SU-DHL-6 (cell line): ENCODE measurements at regions not wholly inside any gene's neighbourhood (a gene's known extent, or its start where the extent isn't known, plus 50 kb on each side); places are given as distances from the start of the nearest gene placed in this dataset.

ENCODE experiments used
- H2AFZ ChIP-seq: fragments of 200-600 bp; sonication (generic); 2 replicates; pipeline ENCODE4 v1.6.1; 2014; ENCODE audit warnings: low read depth, mild to moderate bottlenecking, moderate library complexity, mixed read lengths, antibody characterized with exemption, low read length; ENCODE audit not compliant: severe bottlenecking
- H3F3A ChIP-seq: fragments of 200-600 bp; shearing (Covaris generic); 2 replicates; pipeline ENCODE4 v1.6.0; 2016; ENCODE audit warnings: antibody characterized with exemption, mild to moderate bottlenecking; ENCODE audit not compliant: insufficient read depth
- H3K27ac ChIP-seq: fragments of 200-600 bp; sonication (generic); 2 replicates; pipeline ENCODE4 v1.5.1; 2016; ENCODE audit warnings: low read depth, mild to moderate bottlenecking, low read length, moderate library complexity, mixed read lengths
- H3K27me3 ChIP-seq: fragments of 200-600 bp; sonication (generic), shearing (Covaris generic); 2 replicates; pipeline ENCODE4 v1.6.0; 2014; ENCODE audit warnings: mild to moderate bottlenecking, low read length
- H3K36me3 ChIP-seq: fragments of 200-600 bp; sonication (generic); 2 replicates; pipeline ENCODE4 v1.6.1; 2014; ENCODE audit warnings: mild to moderate bottlenecking, low read length, mixed read lengths
- H3K4me2 ChIP-seq: fragments of 300-600, 200-600 bp; shearing (Covaris generic), sonication (generic); 2 replicates; pipeline ENCODE4 v1.6.0; 2014; ENCODE audit warnings: low read length, low read depth, mild to moderate bottlenecking; ENCODE audit not compliant: poor library complexity, severe bottlenecking
- H3K4me3 ChIP-seq: fragments of 200-600 bp; sonication (generic); 2 replicates; pipeline ENCODE4 v1.5.1; 2014; ENCODE audit warnings: antibody characterized with exemption, low read length, mild to moderate bottlenecking, mixed read lengths; ENCODE audit not compliant: insufficient read depth, poor library complexity, severe bottlenecking
- H3K79me2 ChIP-seq: fragments of 200-600 bp; sonication (generic); 2 replicates; pipeline ENCODE4 v1.6.1; 2014; ENCODE audit warnings: mild to moderate bottlenecking, low read length, moderate library complexity; ENCODE audit not compliant: insufficient read depth
- H3K9ac ChIP-seq: fragments of 200-600 bp; sonication (generic); 2 replicates; pipeline ENCODE4 v1.7.0; 2014; ENCODE audit warnings: mild to moderate bottlenecking, low read length
- H3K9me2 ChIP-seq: fragments of 200-600 bp; sonication (generic); replicated peaks from 2 replicates; pipeline ENCODE4 v1.6.1; 2014; ENCODE audit warnings: low read length; ENCODE audit not compliant: insufficient read depth
- H3K9me3 ChIP-seq: fragments of 200-600 bp; sonication (generic); 2 replicates; pipeline ENCODE4 v1.6.1; 2014; ENCODE audit warnings: low read length, mixed read lengths; ENCODE audit not compliant: insufficient read depth
- H4K20me1 ChIP-seq: fragments of 200-600 bp; sonication (generic); 2 replicates; pipeline ENCODE4 v1.6.1; 2014; ENCODE audit warnings: low read depth, mild to moderate bottlenecking, antibody characterized with exemption, low read length, moderate library complexity, mixed read lengths
- EZH2phosphoT487 ChIP-seq: fragments of 200-600 bp; sonication (generic), shearing (Covaris generic); conservative IDR thresholded peaks from 2 replicates; pipeline ENCODE4 v1.6.1; 2018; ENCODE audit warnings: mild to moderate bottlenecking, antibody characterized with exemption, low read length, moderate library complexity, mixed read lengths
- TF ChIP-seq, protein P1 (sequence below): fragments of 200-600 bp; sonication (generic); IDR thresholded peaks from one replicate; pipeline ENCODE4 v1.5.1; 2017; ENCODE audit warnings: antibody characterized with exemption, mild to moderate bottlenecking, low read length, moderate library complexity; ENCODE audit not compliant: insufficient read depth, poor library complexity, severe bottlenecking

DNA sequence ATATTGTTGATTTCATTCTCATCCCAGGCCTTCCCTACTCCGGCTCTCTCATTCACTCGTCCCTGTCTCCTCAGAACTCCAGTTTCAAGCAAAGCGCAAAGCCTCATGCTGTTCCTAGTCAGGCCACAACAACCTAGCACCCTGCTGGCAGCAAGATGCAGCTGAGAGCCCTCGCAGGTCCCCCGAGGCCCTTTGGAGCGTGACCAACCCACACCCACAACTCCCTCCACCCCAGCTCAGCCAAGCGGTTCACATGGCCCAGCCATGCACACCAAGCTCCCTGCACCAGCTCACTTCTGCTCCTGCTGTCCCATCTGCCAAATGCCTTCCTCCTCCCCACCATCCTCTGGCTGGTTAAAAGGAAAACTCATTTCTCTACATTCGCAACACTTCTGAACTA lies 195.8 kb downstream of the IRX5 start:
- TF ChIP-seq, protein P1, sequence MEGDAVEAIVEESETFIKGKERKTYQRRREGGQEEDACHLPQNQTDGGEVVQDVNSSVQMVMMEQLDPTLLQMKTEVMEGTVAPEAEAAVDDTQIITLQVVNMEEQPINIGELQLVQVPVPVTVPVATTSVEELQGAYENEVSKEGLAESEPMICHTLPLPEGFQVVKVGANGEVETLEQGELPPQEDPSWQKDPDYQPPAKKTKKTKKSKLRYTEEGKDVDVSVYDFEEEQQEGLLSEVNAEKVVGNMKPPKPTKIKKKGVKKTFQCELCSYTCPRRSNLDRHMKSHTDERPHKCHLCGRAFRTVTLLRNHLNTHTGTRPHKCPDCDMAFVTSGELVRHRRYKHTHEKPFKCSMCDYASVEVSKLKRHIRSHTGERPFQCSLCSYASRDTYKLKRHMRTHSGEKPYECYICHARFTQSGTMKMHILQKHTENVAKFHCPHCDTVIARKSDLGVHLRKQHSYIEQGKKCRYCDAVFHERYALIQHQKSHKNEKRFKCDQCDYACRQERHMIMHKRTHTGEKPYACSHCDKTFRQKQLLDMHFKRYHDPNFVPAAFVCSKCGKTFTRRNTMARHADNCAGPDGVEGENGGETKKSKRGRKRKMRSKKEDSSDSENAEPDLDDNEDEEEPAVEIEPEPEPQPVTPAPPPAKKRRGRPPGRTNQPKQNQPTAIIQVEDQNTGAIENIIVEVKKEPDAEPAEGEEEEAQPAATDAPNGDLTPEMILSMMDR, result no peak
- H3F3A ChIP-seq, result no peaks in the 10 kb centered on the region
- no peak overlapping the region for H3K9ac ChIP-seq
- no peaks in the 10 kb centered on the region for H3K36me3 ChIP-seq
- H2AFZ ChIP-seq, result no peak overlapping the region
- H3K27ac ChIP-seq, result no peak overlapping the region
- H4K20me1 ChIP-seq, result no peaks in the 10 kb centered on the region
- no peaks in the 10 kb centered on the region for H3K27me3 ChIP-seq
- H3K9me3 ChIP-seq, result no peaks in the 10 kb centered on the region
- no peak overlapping the region for H3K4me3 ChIP-seq
- H3K79me2 ChIP-seq, result no peaks in the 10 kb centered on the region
- H3K9me2 ChIP-seq, result no peaks in the 10 kb centered on the region
- no peak overlapping the region for H3K4me2 ChIP-seq

GRCh38 chr16:55130456-55130855 lies 193.5 kb upstream of the IRX6 start:
- TF ChIP-seq EZH2phosphoT487, result no peak
- TF ChIP-seq, protein P1, result no peak
- no peaks in the 10 kb centered on the region for H3K27me3 ChIP-seq
- no peak overlapping the region for H2AFZ ChIP-seq
- no peaks in the 10 kb centered on the region; the same call in 1 of the 2 replicates for H3K9me3 ChIP-seq
- H3F3A ChIP-seq, result no peaks in the 10 kb centered on the region
- no peak overlapping the region for H3K4me3 ChIP-seq
- H4K20me1 ChIP-seq, result no peaks in the 10 kb centered on the region
- H3K4me2 ChIP-seq, result no peak overlapping the region
- no peaks in the 10 kb centered on the region for H3K36me3 ChIP-seq
- H3K9ac ChIP-seq, result no peak overlapping the region
- no peak overlapping the region for H3K27ac ChIP-seq
- no peaks in the 10 kb centered on the region for H3K79me2 ChIP-seq
- H3K9me2 ChIP-seq, result no peaks in the 10 kb centered on the region

DNA sequence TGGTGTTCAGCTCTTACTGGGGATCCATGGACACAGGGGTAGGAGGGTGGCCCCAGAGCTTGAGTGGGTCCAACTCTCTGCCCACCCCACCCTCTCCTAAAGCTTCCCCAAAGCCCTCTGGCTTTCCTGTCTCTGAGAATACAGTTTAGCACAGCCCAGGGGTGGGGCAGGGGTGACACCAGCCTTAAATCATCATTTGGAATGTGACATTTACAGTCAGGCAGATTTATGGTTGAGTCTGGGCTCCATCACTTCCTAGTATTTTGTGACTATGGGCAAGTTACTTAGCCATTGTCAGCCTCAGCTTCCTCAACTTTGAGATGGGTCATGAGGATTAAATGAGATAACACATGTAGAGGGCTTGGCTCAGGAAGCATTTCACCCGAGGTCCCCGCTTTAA lies 193.1 kb upstream of the IRX6 start:
- Histone ChIP-seq H3F3A (no peaks in the 10 kb centered on the region), H3K36me3 (no peaks in the 10 kb centered on the region), H3K79me2 (no peaks in the 10 kb centered on the region), H3K9ac (no peak overlapping the region), H2AFZ (no peak overlapping the region), H3K9me3 (no peaks in the 10 kb centered on the region; the same call in 1 of the 2 replicates), H3K27ac (no peak overlapping the region), H3K4me2 (no peak overlapping the region), H3K4me3 (no peak overlapping the region), H3K27me3 (no peaks in the 10 kb centered on the region), H4K20me1 (no peaks in the 10 kb centered on the region), H3K9me2 (no peaks in the 10 kb centered on the region)
- no peak for TF ChIP-seq EZH2phosphoT487
- TF ChIP-seq, protein P1, result no peak
